ENCODE measurements at regions not wholly inside any gene's neighbourhood (a gene's known extent, or its start where the extent isn't known, plus 50 kb on each side); places are given as distances from the start of the nearest gene placed in this dataset.
A peak's percentile ranks its signal among the peaks of the same experiment; 100 is the strongest.

GRCh38 chr13:87035526-87035925, 635.6 kb upstream of the SLITRK5 start:
- TF ChIP-seq ZBTB7A (IDR thresholded peaks at IDR 0.05; ENCODE audit: low read depth) (no peak), USF1 (IDR thresholded peaks at IDR 0.05) (no peak), RAD21 (IDR thresholded peaks at IDR 0.05; ENCODE audit: low read depth) (no peak), FOXM1 (IDR thresholded peaks at IDR 0.05; ENCODE audit: borderline replicate concordance, low read depth) (no peak), TAF1 (IDR thresholded peaks at IDR 0.05; ENCODE audit: low read depth) (no peak), YY1 (IDR thresholded peaks at IDR 0.05; ENCODE audit: low read depth) (no peak), CREB1 (IDR thresholded peaks at IDR 0.05; ENCODE audit: low read depth) (no peak), EGR1 (IDR thresholded peaks at IDR 0.05) (no peak), TEAD4 (IDR thresholded peaks at IDR 0.05) (no peak), MAX (IDR thresholded peaks at IDR 0.05) (no peak), REST (IDR thresholded peaks at IDR 0.05; ENCODE audit: low read depth) (no peak)

- TF ChIP-seq MAX (IDR thresholded peaks at IDR 0.05): no peak
- TF ChIP-seq RAD21 (IDR thresholded peaks at IDR 0.05; ENCODE audit: low read depth): no peak
- no peak for TF ChIP-seq ZBTB7A (IDR thresholded peaks at IDR 0.05; ENCODE audit: low read depth)
- no peak for TF ChIP-seq NFIC (IDR thresholded peaks at IDR 0.05)
These were observed 628.2 kb upstream of the SLITRK5 start for GRCh38 chr13:87042946-87043345.

- TF ChIP-seq TAF1 (IDR thresholded peaks at IDR 0.05; ENCODE audit: low read depth) (no peak), CREB1 (IDR thresholded peaks at IDR 0.05; ENCODE audit: low read depth) (no peak), EP300 (IDR thresholded peaks at IDR 0.05; ENCODE audit: borderline replicate concordance) (no peak), EGR1 (IDR thresholded peaks at IDR 0.05) (no peak), USF1 (IDR thresholded peaks at IDR 0.05) (no peak), YY1 (IDR thresholded peaks at IDR 0.05; ENCODE audit: low read depth) (no peak), ZBTB7A (IDR thresholded peaks at IDR 0.05; ENCODE audit: low read depth) (no peak), REST (IDR thresholded peaks at IDR 0.05; ENCODE audit: low read depth) (no peak), RAD21 (IDR thresholded peaks at IDR 0.05; ENCODE audit: low read depth) (no peak), TCF12 (IDR thresholded peaks at IDR 0.05; ENCODE audit: low read depth) (no peak)
These were observed 618.4 kb upstream of the SLITRK5 start for GRCh38 chr13:87052731-87053130.

GRCh38 chr13:87057807-87058520, 613.2 kb upstream of the SLITRK5 start:
- TF ChIP-seq TCF12 (IDR thresholded peaks at IDR 0.05; ENCODE audit: low read depth) (no peak), NFIC (IDR thresholded peaks at IDR 0.05) (0 out of 2 replicates have a peak, but pooled peaks have one; percentile 15), EP300 (IDR thresholded peaks at IDR 0.05; ENCODE audit: borderline replicate concordance) (no peak), RAD21 (IDR thresholded peaks at IDR 0.05; ENCODE audit: low read depth) (no peak), TAF1 (IDR thresholded peaks at IDR 0.05; ENCODE audit: low read depth) (no peak)

- no peak for TF ChIP-seq EP300 (IDR thresholded peaks at IDR 0.05; ENCODE audit: borderline replicate concordance)
- TF ChIP-seq TEAD4 (IDR thresholded peaks at IDR 0.05): no peak
- no peak for TF ChIP-seq YY1 (IDR thresholded peaks at IDR 0.05; ENCODE audit: low read depth)
These were observed 612.3 kb upstream of the SLITRK5 start for GRCh38 chr13:87058786-87059329.

- TF ChIP-seq REST (IDR thresholded peaks at IDR 0.05; ENCODE audit: low read depth) (no peak), EGR1 (IDR thresholded peaks at IDR 0.05) (no peak), TAF1 (IDR thresholded peaks at IDR 0.05; ENCODE audit: low read depth) (no peak), RAD21 (IDR thresholded peaks at IDR 0.05; ENCODE audit: low read depth) (no peak), NFIC (IDR thresholded peaks at IDR 0.05) (no peak), TEAD4 (IDR thresholded peaks at IDR 0.05) (no peak), EP300 (IDR thresholded peaks at IDR 0.05; ENCODE audit: borderline replicate concordance) (no peak), FOXM1 (IDR thresholded peaks at IDR 0.05; ENCODE audit: borderline replicate concordance, low read depth) (no peak), USF1 (IDR thresholded peaks at IDR 0.05) (no peak), MAX (IDR thresholded peaks at IDR 0.05) (no peak), CREB1 (IDR thresholded peaks at IDR 0.05; ENCODE audit: low read depth) (no peak), ZBTB7A (IDR thresholded peaks at IDR 0.05; ENCODE audit: low read depth) (no peak), CEBPB (IDR thresholded peaks at IDR 0.05) (no peak), TCF12 (IDR thresholded peaks at IDR 0.05; ENCODE audit: low read depth) (no peak), YY1 (IDR thresholded peaks at IDR 0.05; ENCODE audit: low read depth) (no peak)
These were observed 592.0 kb upstream of the SLITRK5 start for GRCh38 chr13:87078947-87079795.

Data from Ishikawa (cell line).